ENCODE measurements at regions not wholly inside any gene's neighbourhood (a gene's known extent, or its start where the extent isn't known, plus 50 kb on each side); places are given as distances from the start of the nearest gene placed in this dataset.

DNA sequence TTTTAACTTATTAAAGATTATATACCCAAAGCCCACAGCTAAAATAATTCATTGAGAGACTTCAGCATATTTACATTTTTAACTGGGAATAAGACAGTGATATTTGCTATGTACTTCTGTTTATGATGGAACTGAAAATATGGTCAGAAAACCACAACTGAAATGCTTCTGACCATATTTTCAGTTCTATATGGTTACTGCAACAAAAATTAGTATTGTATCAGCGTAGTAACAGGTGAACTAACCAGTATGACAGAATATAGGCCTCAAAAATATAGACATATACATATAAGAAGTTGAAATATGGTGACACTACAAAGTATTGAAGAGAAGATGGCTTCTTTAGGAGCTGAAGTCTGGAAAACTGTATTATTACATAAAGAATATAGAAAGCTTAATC is 857.4 kb downstream of the OLFM4 start:
- no peak for DNase-seq

DNA sequence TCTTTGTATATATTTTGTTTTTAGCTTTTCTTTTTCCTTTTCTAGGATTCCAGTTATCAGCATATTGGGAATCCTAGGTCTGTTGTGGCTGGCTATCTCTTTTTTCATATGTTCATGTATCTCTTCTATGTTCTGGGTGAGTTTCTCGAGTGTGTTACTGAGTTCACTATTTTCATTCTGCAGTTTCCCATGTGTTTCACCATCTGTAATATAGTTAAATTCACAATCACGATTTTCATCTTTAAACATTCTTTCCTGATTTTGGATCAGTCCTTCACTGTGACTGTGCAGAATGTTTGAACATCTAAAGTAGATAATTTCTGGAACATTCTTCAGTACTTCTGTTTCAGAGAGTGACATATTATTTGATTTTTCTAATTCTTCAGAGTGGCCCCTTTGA is 862.1 kb downstream of the OLFM4 start:
- no peak for DNase-seq

DNA sequence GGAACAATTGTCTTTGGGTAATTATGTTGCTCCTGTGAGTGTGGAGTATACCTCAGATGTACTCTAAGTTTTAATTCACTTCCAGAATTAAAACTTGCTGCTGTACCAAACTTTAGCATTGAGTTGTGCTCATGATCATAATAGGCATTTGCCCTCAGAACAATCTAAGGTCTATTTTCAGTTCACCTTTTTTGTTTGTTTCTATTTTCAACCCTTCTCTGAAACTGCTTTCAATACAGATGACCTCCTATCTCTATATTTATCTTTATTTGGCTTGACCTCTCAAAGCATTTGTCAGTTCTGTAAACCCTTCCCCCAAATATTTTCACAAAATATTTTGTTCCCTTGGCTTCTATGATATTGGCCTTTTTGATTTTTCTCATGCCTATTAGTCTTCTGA is 873.0 kb downstream of the OLFM4 start:
- no peak for DNase-seq

DNA sequence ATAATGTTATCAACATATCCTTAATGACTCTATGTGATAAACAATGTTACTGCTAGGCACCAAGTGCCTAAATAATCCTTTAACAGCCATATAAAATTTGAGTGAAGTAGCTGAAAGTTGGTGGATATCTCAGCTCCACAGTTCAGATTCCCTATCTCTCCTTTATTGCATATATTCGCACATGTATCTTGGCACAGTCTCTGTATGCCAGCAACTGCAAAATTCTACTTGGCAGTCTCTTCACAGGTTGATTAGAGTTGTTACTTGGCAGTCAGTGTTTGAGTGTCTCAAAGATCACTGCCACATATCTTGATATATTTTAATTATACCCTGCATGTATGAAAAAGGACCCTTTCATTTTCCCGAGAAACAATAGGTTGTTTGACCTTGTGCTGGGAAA is 879.3 kb downstream of the OLFM4 start:
- DNase-seq, result no peak

DNA sequence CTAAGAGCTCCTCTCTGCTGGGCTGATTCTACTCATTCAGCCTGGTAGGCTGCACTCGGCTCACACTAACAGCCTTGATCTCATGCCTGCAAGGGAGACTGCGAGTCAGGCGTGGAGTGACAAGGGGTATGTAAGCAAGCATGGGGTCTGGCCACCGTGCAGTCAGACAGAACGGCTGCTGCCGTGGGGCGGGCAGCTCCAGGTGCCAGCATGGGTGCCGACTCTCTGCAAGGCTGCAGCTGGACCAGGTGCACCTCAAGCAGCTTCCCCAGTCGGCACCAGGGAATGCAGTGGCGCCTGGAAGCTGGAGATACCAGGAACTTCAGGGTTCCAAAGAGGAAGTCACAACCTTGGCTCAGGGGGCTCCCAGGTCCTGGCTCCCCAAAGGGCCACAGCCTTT is 892.3 kb downstream of the OLFM4 start:
- no peak for DNase-seq

DNA sequence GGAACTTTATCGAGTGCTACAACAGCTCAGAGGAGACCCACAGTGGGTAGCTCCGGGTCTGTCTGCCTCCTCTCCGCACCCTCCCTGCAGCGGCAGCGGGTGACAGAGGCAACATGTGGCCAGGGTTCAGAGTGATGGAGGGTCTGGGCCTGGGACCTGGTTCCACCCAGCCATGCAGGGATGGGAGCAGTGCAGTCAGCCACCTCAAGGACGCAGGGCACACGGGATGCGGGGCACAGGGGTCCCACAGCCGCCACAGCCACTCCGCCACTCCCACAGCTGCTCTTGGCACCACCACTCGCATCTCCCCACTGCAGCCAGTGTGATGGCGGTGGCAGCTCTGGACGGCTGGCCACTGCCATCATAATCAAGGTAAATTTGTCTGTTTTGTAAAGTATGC is 892.9 kb downstream of the OLFM4 start:
- no peak for DNase-seq

DNA sequence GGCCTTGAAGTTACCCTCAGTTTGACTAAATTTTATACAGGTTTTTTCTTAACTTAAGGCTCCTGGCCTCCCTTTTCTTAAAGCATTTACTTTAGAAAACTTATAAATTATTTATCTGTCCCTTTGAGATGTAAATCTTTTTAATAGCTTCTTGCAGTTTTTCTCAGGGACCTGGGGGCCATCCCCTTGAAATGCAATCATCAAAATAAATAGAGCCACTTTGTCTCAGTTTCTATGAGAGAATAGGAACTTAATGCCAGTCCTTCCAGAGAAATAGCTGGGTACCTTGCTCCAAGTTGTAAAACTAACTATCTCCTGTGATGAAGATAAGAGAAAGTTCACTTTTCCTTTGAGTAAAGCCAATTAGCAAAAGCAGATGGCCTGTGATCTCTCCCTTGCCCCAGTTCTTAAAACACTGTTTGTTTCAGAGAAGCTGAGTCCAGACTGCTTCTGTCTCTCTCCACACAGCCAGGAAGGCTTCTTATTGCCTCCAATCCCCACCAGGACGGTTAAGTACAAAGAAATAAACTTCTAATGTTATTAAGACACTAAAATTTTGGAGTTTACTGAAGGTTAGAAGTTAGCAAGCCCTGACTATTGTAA is 913.1 kb downstream of the OLFM4 start:
- no peak for DNase-seq

DNA sequence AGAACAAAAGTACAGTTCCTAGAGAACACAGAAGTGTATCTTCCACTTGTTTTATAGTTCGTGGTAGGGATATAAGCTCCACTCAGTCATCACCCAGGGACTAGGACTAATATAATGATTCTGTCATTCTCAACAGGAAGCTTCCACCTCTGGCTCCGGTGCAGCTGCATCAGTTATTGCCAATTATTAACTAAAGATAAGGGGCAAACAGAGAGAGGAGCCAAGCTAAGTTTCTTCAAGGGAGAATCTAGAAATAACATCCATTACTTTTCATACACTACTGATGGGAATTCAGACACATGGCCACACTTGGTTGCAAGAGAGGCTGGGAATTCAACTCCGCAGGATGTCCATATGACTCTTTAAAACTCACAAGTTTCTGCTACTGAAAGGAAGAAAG is 917.9 kb downstream of the OLFM4 start:
- DNase-seq, result no peak

DNA sequence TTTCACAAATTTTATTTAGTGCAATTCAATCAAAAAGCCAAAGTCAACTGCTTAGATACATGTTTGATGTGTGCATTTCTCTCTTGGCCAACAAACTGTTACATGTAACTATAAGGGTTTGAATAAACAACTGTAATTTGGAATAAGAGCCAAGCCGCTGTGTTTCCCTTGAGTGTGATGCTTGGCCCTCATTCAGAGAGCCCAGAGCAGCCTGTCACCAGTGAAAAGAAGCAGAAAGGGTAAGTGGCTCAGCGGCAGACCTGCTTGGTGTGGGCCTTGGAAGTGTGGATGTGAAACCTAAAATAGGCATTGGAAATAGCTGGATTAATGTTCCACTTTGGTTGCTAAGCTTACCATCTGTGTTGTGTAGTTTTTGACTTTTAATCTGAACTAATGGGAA is 924.6 kb downstream of the OLFM4 start:
- DNase-seq, result no peak
